Psoas muscle (tissue), 7 donors: ENCODE measurements at regions not wholly inside any gene's neighbourhood (a gene's known extent, or its start where the extent isn't known, plus 50 kb on each side); places are given as distances from the start of the nearest gene placed in this dataset.

Experiments used
- ATAC-seq, 4 donors: fragments of 200-7000 bp; cut with Tn5 transposase; one replicate each; pipeline ENCODE4 v1.9.1; 2020; ENCODE audit warnings: moderate library complexity in 3 of 4, mild to moderate bottlenecking in 2 of 4
- DNase-seq, 2 donors: peaks; one replicate each; pipeline ENCODE4 v3.0.0-alpha.2; 2020
- H3K27ac ChIP-seq: fragments of 200-600 bp; one replicate; pipeline ENCODE4 v1.8.0; 2022
- H3K27me3 ChIP-seq, 3 donors: fragments of 200-600 bp in 1 of 3; one replicate each; pipeline versions ENCODE4 v1.6.1 to v1.8.0; 2013 to 2022; ENCODE audit warnings: low read length in 2 of 3, mild to moderate bottlenecking in 2 of 3, moderate library complexity in 1 of 3; ENCODE audit not compliant: insufficient read depth in 3 of 3
- H3K36me3 ChIP-seq, 2 donors: fragments of 200-600 bp in 1 of 2; one replicate each; pipeline versions ENCODE4 v1.6.1 to v1.8.0; 2013 to 2022; ENCODE audit warnings: low read depth in 1 of 2, mild to moderate bottlenecking in 1 of 2, moderate library complexity in 1 of 2; ENCODE audit not compliant: insufficient read depth in 1 of 2
- H3K4me1 ChIP-seq: fragments of 200-600 bp; one replicate; pipeline ENCODE4 v1.8.0; 2022
- H3K4me3 ChIP-seq: fragments of 200-600 bp; one replicate; pipeline ENCODE4 v1.8.0; 2022; ENCODE audit warnings: mild to moderate bottlenecking
- H3K9me3 ChIP-seq: fragments of 200-600 bp; one replicate; pipeline ENCODE4 v1.8.0; 2022
- CTCF ChIP-seq: fragments of 200-600 bp; IDR thresholded peaks from one replicate; pipeline ENCODE4 v1.8.0; 2022; ENCODE audit warnings: antibody characterized with exemption
- WGBS, 3 donors: extraction: QIAGEN DNeasy Blood & Tissue Kit; methylation state at CpG; one replicate each; pipeline versions ENCODE4 v1.1.6 to v1.1.7; 2013; 5-methylcytosine and 5-hydroxymethylcytosine counted together
- intact Hi-C, 2 donors: fragments of 100-400 bp; cut with DNase I; formaldehyde crosslinking; loops; one replicate each; pipeline versions ENCODE4 v1.11.0 to v1.14.2; 2022
- donor health status: healthy with polysubstance abuse.
- donor health status: DM: no; HTN: no; CAD: no; lungs with moderate emphysema.
- donor health status: Bipolar disorder and iron deficiency.
- donor health status: healthy.
- donor health status: DM: yes; HTN: yes; CAD: no.
- donor health status: DM: no; HTN: no; CAD: no.
- donor health status: DM: yes; HTN: yes; CAD: no.

- Histone ChIP-seq H3K4me3 (no peak overlapping the region), H3K4me1 (no peaks in the 10 kb centered on the region), H3K9me3 (no peaks in the 10 kb centered on the region), H3K27ac (no peak overlapping the region), H3K27me3 (no peaks in the 10 kb centered on the region), H3K36me3 (no peaks in the 10 kb centered on the region)
- ATAC-seq (no peak), DNase-seq (no peak)
- 15 to 19% (median 15%) methylated on average over 1 of the region's 1 CpG for WGBS, 3 donors
- TF ChIP-seq CTCF = no peak
- intact Hi-C loops = no loop called here
Measured at GRCh38 chr10:9012312-9012711, 957.8 kb downstream of the GATA3 start.

DNA sequence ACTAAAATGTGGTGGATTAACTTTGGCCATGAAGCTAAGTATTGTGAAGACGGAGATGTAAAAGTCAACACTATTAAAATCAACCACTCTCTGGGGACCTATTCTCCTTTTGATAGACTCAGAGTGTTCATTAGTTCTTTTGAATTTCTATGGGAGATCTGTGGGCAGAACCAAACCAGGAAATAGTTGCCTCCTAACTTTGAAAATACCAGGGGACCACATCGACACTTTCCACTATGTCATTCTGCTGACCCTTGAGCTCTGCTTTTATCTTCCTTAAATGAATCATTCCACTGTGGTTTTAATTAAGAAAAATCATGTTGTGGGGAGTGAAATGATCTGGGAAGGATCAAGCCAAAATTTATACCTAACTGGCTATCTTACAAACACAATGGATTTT, 960.5 kb downstream of the GATA3 start:
- WGBS, 3 donors = 65 to 81% (median 68%) methylated on average over 2 of the region's 2 CpGs
- ATAC-seq = no peak
- Histone ChIP-seq H3K4me1 (no peaks in the 10 kb centered on the region), H3K36me3 (no peaks in the 10 kb centered on the region), H3K27ac (no peak overlapping the region), H3K27me3 (no peaks in the 10 kb centered on the region), H3K9me3 (no peaks in the 10 kb centered on the region), H3K4me3 (no peak overlapping the region)
- DNase-seq = no peak
- intact Hi-C loops = no loop called here
- no peak for TF ChIP-seq CTCF

- DNase-seq = no peak
- H3K27ac ChIP-seq = no peak overlapping the region
- ATAC-seq = no peak
- no peaks in the 10 kb centered on the region for H3K27me3 ChIP-seq
- intact Hi-C loops = no loop called here
- WGBS, 3 donors = 95 to 99% (median 97%) methylated on average over 2 of the region's 2 CpGs
- TF ChIP-seq CTCF = no peak
- H3K4me1 ChIP-seq = no peaks in the 10 kb centered on the region
- no peaks in the 10 kb centered on the region for H3K9me3 ChIP-seq
- no peaks in the 10 kb centered on the region for H3K36me3 ChIP-seq
- no peak overlapping the region for H3K4me3 ChIP-seq
Measured at GRCh38 chr10:9015447-9015846, 961.0 kb downstream of the GATA3 start.

GRCh38 chr10:9016930-9017329, 962.4 kb downstream of the GATA3 start:
- Histone ChIP-seq H3K36me3 (no peaks in the 10 kb centered on the region), H3K27ac (no peak overlapping the region), H3K4me1 (no peaks in the 10 kb centered on the region), H3K9me3 (no peaks in the 10 kb centered on the region), H3K4me3 (no peak overlapping the region), H3K27me3 (no peaks in the 10 kb centered on the region)
- TF ChIP-seq CTCF = no peak
- intact Hi-C loops = no loop called here
- ATAC-seq (no peak), DNase-seq (no peak)
- 77 to 87% (median 85%) methylated on average over 4 of the region's 4 CpGs for WGBS, 3 donors
